ENCODE measurements at regions not wholly inside any gene's neighbourhood (a gene's known extent, or its start where the extent isn't known, plus 50 kb on each side); places are given as distances from the start of the nearest gene placed in this dataset.
"Not testable (repeated sequence)": the region's sequence is repeated elsewhere in the genome, so short reads cannot be mapped to it uniquely, and the experiment has no call there.

- Histone ChIP-seq H3K9me3 (no peaks in the 10 kb centered on the region), H3K27ac (no peak overlapping the region), H3K27me3 (no peaks in the 10 kb centered on the region), H3K36me3 (no peaks in the 10 kb centered on the region), H3K4me3 (no peak overlapping the region), H3K4me1 (no peaks in the 10 kb centered on the region)
- WGBS, 2 donors = 69 to 79% methylated on average over 3 of the region's 3 CpGs
- ATAC-seq = no peak
- TF ChIP-seq, protein P1, sequence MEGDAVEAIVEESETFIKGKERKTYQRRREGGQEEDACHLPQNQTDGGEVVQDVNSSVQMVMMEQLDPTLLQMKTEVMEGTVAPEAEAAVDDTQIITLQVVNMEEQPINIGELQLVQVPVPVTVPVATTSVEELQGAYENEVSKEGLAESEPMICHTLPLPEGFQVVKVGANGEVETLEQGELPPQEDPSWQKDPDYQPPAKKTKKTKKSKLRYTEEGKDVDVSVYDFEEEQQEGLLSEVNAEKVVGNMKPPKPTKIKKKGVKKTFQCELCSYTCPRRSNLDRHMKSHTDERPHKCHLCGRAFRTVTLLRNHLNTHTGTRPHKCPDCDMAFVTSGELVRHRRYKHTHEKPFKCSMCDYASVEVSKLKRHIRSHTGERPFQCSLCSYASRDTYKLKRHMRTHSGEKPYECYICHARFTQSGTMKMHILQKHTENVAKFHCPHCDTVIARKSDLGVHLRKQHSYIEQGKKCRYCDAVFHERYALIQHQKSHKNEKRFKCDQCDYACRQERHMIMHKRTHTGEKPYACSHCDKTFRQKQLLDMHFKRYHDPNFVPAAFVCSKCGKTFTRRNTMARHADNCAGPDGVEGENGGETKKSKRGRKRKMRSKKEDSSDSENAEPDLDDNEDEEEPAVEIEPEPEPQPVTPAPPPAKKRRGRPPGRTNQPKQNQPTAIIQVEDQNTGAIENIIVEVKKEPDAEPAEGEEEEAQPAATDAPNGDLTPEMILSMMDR (IDR thresholded peaks at IDR 0.05) = no peak
- DNase-seq = no peak
- intact Hi-C loops (cut with DNase I) = no loop called here
- FAIRE-seq = no peak
Observed at GRCh38 chr17:20783091-20783490, 203.6 kb downstream of the CDRT15L2 start.

GRCh38 chr17:20784100-20784665 is 204.7 kb downstream of the CDRT15L2 start:
- ATAC-seq (peak in 1 of 4 donors; percentile 36), DNase-seq (peak in 1 of 6 donors; percentile 34), FAIRE-seq (no peak)
- H3K27me3 ChIP-seq = no peaks in the 10 kb centered on the region
- H3K9me3 ChIP-seq = no peaks in the 10 kb centered on the region
- H3K36me3 ChIP-seq = no peaks in the 10 kb centered on the region
- H3K27ac ChIP-seq = no peak overlapping the region
- no peak overlapping the region for H3K4me3 ChIP-seq
- TF ChIP-seq, protein P1 (IDR thresholded peaks at IDR 0.05) = no peak
- intact Hi-C loops (cut with DNase I) = no loop called here
- no peaks in the 10 kb centered on the region for H3K4me1 ChIP-seq
- 20 to 22% methylated on average over 48 of the region's 48 CpGs for WGBS, 2 donors

DNA sequence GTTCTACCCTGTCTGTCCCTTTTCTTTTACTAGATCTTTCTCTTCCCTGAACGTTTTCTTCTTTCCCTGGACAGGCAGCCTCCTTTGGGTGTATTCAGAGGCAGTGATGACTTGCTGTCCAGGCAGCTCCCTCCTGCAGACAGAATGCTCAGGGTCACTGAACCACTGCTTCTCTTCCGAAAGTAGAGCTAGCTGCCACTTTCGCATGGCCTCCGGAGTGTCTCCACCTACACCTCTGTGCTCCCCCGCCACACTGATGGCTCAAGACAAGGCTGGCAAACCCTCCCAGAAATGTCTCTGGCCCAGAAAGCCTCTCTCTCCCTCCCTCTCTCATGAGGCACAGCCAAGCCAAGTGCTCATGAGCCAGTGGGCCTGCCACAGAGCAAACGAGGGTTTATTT is 207.8 kb downstream of the CDRT15L2 start:
- Histone ChIP-seq H3K4me1 (no peaks in the 10 kb centered on the region), H3K27me3 (no peaks in the 10 kb centered on the region), H3K27ac (no peak overlapping the region), H3K4me3 (no peak overlapping the region), H3K36me3 (no peaks in the 10 kb centered on the region), H3K9me3 (no peaks in the 10 kb centered on the region)
- intact Hi-C loops (cut with DNase I) = no loop called here
- WGBS, 2 donors = 58% methylated on average over 6 of the region's 6 CpGs
- FAIRE-seq (no peak), DNase-seq (no peak), ATAC-seq (no peak)
- TF ChIP-seq, protein P1 (IDR thresholded peaks at IDR 0.05) = no peak

GRCh38 chr17:20791626-20792025 is 212.1 kb downstream of the CDRT15L2 start:
- intact Hi-C loops (cut with DNase I) = no loop called here
- H3K36me3 ChIP-seq = no peaks in the 10 kb centered on the region
- FAIRE-seq = no peak
- DNase-seq = no peak
- 71 to 76% methylated on average over 5 of the region's 5 CpGs for WGBS, 2 donors
- TF ChIP-seq, protein P1 (IDR thresholded peaks at IDR 0.05) = no peak
- H3K4me3 ChIP-seq = no peak overlapping the region
- H3K27me3 ChIP-seq = no peaks in the 10 kb centered on the region
- no peaks in the 10 kb centered on the region for H3K9me3 ChIP-seq
- H3K27ac ChIP-seq = no peak overlapping the region
- no peaks in the 10 kb centered on the region for H3K4me1 ChIP-seq
- no peak for ATAC-seq

GRCh38 chr17:20794532-20794931 is 215.0 kb downstream of the CDRT15L2 start:
- ATAC-seq; FAIRE-seq; DNase-seq; H3K9me3 ChIP-seq; H3K4me1 ChIP-seq; H3K36me3 ChIP-seq; H3K27ac ChIP-seq; H3K4me3 ChIP-seq; H3K27me3 ChIP-seq; intact Hi-C loops (cut with DNase I): not testable (repeated sequence)
- 63 to 66% methylated on average over 6 of the region's 6 CpGs for WGBS, 2 donors

All from pancreas (tissue), 10 donors.